NCI-H1694 treated with DMSO at 0.1 percent for 48 hours (cell line): ENCODE measurements at regions not wholly inside any gene's neighbourhood (a gene's known extent, or its start where the extent isn't known, plus 50 kb on each side); places are given as distances from the start of the nearest gene placed in this dataset.

Experiments
- DNase-seq: peaks from one replicate; lab custom pipeline; 2025; lab: John Stamatoyannopoulos, UW

- DNase-seq, result no peak
These were observed 540.8 kb upstream of the ADAMTS5 start for GRCh38 chr21:27507695-27508094.

DNA sequence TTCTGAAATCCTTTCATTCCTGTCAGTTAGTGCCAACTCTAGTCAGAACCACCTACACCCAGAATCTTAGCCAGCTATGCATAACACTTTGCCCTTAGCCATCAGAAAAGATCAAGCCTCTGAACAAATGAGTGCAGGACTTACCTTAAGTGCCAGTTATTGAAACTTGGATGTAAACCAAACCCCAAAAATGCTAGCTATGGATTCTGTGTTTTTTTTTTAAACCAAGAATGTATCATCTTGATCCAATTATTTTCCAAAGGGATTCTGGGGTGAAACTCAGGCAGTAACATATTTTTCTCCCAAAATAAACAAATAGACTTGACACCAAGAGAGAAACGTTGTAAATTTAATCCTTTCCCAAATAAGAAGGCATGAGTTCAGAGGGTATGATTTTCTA is 538.6 kb upstream of the ADAMTS5 start:
- DNase-seq, result no peak

- DNase-seq, result no peak
These were observed 535.9 kb upstream of the ADAMTS5 start for GRCh38 chr21:27502801-27503200.

GRCh38 chr21:27498025-27498424 is 531.1 kb upstream of the ADAMTS5 start:
- no peak for DNase-seq

- DNase-seq, result no peak
These were observed 528.9 kb upstream of the ADAMTS5 start for GRCh38 chr21:27495836-27496235.

DNA sequence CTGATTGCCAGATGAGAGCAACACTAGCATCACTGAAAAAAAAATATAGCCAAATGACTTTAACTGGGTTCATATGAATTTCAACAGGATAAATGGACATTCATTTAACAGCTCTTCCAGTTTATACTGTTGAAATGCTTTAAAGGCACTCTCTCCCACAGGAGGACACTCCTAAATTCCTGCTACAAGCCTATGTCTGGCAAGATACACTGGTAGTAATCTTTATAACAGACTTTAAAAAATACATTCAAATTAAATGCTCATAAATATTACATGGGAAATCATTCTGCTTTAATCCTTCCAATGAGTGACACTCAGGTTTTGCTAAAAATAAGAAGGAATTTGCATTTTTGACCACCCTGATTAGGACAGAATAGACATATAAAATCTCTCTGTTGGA is 526.7 kb upstream of the ADAMTS5 start:
- DNase-seq, result no peak

DNA sequence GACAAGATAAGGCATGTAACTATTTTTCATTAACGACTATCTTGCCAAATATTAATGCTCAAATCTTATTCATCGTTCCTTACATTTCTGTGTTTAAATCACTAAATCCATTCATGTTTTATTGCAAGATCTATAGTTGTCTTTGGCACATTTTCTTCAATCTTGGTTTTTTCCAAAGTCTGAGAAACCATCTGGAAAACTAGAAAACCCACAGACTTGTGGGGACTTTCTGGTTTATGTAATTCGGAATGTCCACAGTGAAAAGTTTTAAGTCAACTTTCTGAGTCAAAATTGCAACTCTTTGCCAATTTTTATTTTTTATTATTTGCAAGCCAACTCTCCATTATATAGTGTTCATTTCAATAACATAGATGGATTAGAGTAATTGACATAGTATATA is 520.8 kb upstream of the ADAMTS5 start:
- DNase-seq, result no peak

DNA sequence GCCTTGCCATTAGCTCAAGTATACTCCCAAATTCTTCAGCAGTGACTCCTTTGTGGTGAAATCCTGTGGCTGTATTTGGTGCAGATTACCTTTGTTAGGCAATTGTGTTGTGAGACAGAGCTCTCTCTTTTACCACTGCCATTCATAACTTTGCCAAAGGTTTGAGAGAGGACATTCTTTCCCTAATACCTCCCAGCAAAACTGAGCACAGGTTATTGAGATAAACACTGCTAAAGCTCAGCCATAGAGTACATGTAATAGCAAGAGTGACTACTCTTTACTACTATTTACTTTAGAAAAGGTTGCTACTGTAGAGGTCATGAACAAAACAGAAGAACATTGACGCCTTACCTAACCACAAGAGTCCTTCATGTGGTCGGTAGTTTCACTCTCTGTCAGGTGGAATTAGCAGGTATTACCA is 514.0 kb upstream of the ADAMTS5 start:
- no peak for DNase-seq

DNA sequence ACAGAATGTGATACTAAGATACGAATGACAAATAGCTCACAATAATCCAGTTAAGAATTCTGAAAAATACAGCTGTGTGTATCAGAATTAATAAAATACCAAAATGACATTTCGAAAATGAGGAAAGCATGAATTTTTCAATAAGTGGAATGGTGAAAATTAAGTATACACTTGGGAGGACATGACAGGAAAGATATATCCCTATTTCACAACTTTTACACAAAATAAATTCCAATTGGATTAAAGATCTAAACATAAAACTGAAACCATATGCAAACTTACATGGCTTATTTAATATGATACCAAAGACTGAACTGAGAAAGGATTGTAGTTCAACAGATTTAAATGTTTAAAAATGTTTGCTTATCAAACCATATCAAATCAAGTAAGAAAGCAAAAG is 510.4 kb upstream of the ADAMTS5 start:
- no peak for DNase-seq

DNA sequence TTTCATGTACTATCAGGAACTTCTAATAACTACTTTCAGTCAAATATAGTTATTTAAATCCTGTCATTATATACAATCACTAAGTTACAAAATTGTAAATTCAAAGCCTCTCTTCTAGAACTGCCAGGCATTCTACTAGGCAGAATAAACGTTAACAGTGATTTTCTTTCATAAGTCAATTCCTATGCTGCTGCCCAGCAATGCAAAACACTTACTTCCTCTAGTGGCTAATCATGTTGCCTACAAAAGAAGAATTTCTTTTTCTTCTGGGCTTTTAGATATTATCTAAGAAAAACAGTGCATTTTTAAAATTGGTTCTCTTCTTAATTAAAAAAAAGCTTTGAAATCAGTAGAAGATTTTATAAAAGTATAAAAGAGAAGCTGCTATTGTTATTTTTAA is 509.8 kb upstream of the ADAMTS5 start:
- peak; percentile 15 for DNase-seq

- no peak for DNase-seq
These were observed 508.6 kb upstream of the ADAMTS5 start for GRCh38 chr21:27475363-27475955.

GRCh38 chr21:27467366-27467765 is 500.5 kb upstream of the ADAMTS5 start:
- DNase-seq, result no peak

DNA sequence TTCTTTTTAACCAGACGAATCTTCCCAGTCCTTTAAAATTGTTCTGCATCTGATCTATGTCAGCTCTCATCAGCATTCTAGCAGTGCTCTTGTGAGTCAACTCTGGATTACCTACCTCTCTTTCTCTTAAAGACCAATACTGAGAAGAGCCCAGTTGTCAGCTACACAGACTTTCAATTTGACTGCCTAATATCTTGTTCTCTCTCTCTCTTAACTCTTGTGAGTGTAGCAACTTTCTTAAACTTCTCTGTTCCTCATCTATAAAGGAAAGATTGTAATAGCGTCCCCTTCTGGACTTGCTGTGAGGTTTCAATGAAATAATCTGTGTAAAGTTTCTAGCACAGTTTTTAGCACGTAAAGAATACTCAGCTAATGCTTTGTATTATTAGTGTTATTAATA is 499.3 kb upstream of the ADAMTS5 start:
- no peak for DNase-seq

GRCh38 chr21:27464648-27465047 is 497.8 kb upstream of the ADAMTS5 start:
- DNase-seq, result no peak

GRCh38 chr21:27462726-27463125 is 495.8 kb upstream of the ADAMTS5 start:
- no peak for DNase-seq

- no peak for DNase-seq
These were observed 487.3 kb upstream of the ADAMTS5 start for GRCh38 chr21:27454234-27454633.

DNA sequence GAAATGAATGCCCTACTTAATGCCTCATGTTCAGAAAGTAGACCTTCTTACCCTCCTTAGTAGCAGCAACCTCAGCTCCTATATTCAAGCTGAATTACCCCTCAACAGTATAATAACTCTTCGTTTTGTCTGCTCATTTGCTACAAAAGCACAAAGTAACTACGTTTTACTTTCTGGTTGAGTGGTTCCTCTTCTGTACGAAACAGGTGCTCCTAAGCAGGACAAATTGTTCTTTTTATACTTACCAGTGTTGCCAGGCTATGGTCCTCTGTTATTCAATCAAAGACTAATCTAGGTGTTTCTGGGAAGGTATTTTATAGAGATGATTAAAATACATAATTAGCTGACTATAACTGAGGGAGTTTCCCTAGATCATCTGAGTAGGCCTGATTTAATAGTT is 484.2 kb upstream of the ADAMTS5 start:
- DNase-seq, result no peak

DNA sequence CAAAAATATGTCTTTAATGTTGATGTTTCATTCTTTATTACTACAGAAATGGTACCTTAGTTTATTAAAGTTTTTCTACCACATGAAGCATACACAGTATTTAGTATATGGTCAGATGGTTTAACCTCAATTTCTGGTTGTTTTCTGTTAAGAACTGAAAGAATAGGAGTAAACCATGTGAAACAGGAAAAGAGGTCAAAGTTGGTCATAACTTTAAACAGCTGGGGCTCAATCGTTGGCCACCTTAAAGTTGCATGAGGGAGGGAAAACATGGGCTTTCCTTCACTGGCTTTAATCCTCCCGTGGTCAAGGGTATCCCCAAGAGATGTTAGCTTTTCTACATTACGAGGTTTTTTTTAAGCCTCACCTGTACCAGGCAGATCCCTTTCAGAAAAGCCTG is 483.3 kb upstream of the ADAMTS5 start:
- no peak for DNase-seq

DNA sequence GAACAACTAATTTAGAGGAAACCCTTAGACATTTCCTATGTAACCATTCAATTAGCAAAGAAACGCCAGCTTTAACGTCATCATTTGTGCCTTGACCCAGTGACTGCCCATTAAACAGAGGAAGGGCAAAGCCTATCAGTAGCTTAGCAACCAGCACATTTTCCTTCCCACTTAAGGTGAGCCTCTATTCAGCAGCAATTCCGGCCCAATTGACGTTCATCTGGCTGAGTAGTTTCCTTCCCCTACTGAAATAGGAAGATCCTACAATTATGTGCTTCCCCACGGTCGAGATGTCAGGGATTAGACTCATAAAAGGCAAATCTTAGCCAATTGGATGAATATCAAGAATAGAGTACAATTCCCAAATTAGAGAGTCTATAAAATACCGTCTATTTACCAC is 482.1 kb upstream of the ADAMTS5 start:
- DNase-seq, result no peak

- DNase-seq, result no peak
These were observed 481.0 kb upstream of the ADAMTS5 start for GRCh38 chr21:27447843-27448242.

DNA sequence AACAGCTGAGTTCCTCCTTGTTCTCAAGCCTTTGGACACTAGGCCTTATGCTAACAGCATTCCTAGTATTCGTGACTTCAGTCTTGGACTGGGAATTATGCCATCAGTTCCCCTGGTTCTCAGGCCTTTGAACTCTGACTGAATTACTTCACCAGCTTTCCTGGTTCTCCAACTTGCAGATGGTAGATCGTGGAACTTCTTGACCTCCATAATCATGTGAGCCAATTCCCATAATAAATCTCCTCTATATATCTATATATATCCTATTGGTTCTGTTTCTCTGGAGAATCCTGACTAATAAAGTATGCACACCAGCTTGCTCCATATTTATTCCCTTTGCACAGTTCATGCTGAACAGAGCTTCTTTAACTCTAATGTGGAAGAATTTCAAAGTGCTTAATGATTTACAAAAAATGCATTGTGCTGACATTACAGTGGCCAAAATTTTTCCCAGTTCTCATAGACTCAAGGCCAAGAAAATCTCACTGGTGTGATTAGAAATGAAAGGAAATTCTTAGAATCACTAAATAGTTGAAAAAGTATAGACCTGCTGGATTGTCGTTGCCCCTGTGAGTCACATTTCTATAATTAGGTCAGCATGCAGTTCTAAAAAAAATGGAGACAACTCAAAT is 462.9 kb upstream of the ADAMTS5 start:
- DNase-seq, result no peak

GRCh38 chr21:27426196-27426595 is 459.3 kb upstream of the ADAMTS5 start:
- DNase-seq, result no peak

DNA sequence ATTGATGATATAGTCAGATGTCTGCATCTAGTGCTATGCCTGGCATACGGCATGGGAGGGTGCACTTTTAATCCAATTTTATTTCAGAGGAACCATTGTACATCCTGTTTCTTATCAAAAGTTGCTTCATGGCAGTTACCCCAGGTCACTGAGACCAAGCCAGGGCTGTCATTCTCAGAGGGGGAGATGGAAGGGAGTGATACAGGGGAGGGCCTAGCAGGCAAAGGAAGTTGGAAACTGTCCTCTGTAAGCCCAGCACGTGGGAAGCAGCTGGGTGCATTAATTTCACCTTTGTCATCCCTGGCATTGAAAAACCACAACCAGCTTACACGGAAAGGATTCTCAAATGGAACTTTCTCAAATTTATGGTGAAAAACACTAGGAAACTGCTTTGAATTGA is 458.7 kb upstream of the ADAMTS5 start:
- no peak for DNase-seq

DNA sequence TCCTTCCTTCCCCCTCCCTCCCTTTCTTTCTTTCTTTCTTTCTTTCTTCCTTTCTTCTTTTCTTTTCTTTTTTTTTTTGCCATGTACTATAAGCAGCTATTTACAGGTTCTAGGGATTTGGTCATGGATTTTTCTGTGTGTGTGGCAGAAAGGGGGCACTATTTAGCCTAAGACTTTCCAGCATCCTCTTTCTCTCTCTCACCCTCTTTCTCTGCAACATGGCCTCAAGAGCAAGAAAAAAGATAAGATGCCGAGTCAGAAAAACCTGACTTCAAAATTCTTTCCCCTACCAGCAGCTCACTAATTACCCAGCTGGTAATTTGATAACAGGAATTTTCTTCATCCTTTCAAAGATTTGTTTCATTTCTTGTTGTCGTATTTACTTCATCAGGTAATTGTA is 458.3 kb upstream of the ADAMTS5 start:
- DNase-seq, result no peak
